NCI-H226 (cell line): ENCODE measurements at regions not wholly inside any gene's neighbourhood (a gene's known extent, or its start where the extent isn't known, plus 50 kb on each side); places are given as distances from the start of the nearest gene placed in this dataset.
"Not testable (repeated sequence)": the region's sequence is repeated elsewhere in the genome, so short reads cannot be mapped to it uniquely, and the experiment has no call there.

Experiments
- DNase-seq: peaks from one replicate; pipeline ENCODE4 v3.0.0-alpha.2; 2015

DNA sequence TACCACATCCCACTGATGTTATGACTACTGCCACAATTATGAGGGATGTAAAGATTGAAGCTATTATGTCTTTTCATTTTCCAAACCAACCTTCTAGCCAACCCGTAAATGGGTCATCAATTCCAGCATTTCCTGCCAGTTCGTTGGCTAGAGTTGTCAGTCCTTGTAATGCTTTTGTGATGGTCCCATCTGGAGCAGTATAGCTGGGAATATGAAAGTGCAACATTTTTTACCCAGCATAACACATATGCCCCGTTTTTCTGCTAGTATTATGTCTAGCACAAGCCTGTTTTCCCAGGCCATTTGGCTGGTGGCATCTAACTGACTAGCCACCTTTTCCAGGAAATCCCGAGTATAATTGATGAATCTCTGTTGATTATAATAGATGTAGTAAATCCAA is 1501.6 kb upstream of the SLC39A10 start:
- DNase-seq, result no peak

DNA sequence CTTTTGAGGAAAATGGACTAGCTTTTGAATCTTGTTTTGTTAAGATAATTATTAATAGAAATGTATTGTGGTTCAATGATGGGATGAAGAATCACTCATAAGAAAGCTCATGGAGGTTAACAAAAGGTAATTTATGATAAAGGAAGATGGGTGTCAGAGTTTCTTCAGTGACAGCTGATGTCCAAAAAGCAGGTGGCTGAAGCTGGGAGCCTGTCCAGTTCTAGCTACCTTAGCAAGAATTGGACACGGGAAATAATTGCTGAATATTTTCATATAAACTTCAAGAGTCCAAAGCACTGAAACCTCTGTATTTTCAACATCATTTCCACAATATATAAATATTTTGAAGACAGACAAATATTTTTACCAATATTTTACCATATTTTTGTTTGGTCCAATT is 1505.8 kb upstream of the SLC39A10 start:
- no peak for DNase-seq

DNA sequence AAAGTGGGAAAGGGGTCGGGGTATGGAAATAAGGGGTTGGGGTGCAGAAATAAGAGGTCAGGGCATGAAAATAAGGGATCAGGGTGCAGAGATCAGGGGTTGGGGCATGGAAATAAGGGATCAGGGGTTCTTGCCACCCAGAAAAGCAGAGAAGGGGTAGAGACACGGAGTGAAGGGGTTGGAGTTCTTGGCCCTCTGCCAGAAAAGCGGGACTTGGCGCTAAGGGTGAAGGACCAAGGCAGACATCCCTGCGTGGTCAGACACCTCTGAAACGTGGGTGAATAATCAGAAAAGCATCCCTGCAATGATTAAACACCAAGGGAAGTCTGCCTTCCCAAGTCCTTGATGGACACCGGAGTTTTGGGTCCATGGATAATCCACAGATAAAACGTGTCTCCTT is 1521.6 kb upstream of the SLC39A10 start:
- no peak for DNase-seq

DNA sequence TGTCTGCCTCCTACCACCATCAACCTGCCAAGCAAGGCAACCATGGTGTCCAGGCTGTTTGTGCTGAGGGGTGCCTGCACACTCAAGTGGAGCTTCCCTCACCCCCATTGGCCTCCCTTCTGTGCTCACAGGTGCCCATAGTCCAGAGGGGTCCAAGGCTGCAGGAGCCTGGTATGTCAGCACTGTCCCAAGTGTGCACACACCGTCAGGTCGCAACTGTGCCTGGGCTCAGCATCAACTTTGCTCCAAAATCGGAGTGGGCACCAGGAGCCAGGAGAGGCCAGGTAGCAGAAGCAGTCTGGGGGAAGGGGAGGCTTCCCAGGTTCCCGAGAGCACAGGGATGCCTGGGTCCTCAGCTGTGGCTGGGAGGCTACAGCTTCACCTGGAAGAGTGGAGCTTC is 1528.2 kb upstream of the SLC39A10 start:
- DNase-seq, result no peak

DNA sequence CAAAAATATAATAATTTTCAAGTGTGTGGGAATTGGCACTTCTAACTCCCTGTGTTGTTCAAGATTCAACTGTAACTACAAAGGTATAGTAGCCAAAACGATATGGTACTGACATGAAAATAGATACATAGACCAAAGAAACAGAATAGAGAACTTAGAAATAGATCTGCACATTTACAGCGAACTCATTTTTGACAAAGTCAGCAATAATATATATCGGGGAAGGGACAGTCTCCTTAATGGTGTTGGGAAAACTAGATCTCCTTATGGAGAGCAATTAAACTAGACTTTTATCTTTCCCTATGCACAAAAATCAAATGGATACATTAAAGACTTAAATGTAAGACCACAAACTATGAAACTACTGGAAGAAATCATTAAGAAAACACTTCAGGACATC is 1530.6 kb upstream of the SLC39A10 start:
- no peak for DNase-seq

DNA sequence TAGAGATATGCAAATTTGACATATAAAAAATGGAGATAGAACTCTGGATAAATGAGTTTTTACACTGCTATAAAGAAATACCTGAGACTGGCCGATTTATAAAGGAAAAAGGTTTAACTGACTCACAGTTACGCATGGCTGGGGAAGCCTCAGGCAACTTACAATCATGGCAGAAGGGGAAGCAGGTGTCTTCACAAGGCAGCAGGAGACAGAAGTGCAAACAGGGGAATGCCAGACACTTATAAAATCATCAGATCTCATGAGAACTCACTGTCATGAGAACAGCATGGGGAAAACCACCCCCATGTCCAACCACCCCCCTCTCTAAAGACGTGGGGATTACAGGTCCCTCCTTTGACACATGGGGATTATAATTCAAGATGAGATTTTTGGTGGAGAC is 1540.2 kb upstream of the SLC39A10 start:
- DNase-seq, result no peak

DNA sequence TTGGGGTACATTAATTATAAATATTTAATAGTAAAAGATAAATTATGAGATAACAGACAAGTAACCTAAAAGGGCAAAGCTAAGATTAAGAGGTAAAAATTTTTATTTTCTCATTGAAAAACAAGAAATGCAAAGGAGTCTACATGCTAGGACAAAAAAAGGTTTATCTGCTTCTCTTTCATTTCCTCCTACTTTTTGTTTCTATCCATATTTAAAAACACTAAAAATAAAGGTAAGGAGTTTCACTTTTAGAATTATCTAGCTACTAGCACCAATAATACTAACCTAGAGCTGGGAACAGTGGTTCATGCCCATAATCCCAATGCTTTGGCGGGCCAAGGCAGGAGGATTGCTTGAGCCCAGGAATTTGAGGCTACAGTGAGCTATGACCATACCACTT is 1551.7 kb upstream of the SLC39A10 start:
- DNase-seq, result no peak

DNA sequence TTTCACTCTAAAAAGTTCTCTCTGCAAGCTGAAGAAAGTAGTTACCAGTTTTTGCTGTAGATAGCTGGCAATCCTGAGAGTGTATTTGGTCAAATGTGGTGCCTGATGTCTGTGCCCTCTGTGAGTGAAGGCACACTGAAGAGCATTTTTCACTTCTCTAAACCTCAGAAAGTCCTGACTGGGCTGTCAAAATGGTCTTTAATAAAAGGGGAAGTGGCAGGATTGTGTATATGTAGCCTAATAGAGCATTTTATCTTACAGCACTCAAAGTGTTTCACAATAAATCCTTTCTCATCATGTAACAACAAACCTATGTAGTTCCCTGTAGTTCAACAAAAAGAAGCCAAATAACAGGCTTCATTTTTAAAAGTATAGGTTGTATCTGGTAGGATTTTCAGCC is 1552.3 kb upstream of the SLC39A10 start:
- DNase-seq, result no peak

DNA sequence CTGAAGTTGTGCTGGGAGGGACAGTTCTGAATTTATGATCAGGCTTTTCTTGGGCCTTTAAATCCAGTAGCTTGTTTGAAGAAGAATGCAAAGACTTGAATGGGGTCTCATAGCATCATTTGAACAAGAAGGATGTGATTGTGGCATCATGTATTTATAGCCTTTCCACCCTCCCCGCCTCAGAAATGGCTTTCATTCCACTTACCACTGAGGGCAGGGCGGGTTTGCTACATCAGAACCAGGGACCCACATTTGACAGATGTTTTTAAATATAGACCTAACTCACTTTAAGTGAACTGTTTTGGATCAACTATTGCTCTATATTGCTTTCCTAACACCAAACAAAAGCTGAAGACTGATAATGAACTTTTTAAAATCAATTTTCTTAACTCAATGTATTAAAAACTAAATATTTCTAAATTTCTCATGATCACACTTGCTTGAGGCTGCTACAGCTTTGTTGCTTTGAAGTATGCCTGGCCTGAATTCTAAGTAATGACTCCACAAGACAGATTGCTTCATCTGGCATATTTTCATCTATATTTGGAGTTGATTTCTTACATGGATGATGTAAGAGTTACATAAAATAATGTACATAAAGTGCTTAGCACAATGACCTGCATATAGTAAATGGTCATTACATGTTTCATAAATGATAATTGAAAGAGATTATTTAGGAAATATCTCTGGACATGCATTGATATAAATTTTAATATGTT is 1552.9 kb upstream of the SLC39A10 start:
- DNase-seq, result no peak

DNA sequence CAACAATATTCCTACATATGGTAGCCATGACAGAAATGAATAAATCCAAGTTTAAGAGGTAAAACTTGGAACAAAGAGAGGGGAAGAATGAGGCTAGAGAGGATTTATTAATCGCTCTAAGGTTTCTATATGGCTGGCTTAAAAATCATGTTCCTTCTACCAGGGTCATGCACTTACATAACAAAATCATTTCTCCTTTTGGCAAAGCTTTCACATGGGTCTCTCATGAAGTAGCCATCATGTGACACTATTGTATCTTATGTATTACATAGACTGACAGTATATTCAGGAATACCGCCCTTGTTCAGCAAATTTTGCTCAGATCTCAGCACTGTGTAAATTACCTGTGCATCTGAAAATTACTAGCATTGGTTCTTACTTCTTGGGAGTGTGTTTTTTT is 1554.5 kb upstream of the SLC39A10 start:
- DNase-seq, result no peak

DNA sequence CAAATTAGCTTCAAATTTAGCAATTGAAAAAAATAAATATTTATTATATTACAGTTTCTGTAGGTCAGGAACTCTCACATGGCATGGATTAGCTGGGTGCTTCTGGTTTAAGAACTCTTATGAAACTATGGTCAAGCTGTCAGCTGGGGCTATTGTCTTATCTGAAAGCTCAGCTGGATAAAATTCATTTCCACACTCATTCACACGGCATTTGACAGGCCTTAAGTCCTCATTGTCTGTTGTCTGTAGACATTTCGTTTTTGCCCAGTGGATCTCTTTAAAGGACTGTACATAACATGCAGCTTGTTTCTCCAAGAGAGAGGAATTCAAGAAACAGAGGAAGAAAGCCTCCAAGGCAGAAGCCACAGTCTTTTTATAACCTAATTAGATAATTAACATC is 1556.8 kb upstream of the SLC39A10 start:
- no peak for DNase-seq

DNA sequence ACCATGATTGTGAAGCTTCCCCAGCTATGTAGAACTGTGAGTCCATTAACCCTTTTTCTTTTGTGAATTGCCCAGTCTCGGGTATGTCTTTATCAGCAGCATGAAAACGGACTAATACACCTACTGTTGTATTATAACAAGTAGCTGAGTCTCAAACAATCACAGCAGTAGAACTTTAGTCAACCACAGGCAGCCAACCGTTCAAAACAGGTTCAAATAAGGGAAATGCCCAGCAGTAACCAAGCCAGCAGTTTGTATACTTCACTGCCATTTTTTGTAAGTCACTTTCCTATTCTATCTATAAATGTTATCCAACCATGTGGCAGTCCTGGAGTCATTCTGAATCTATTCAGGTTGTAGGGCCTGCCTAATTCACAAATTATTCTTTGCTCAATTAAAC is 1560.6 kb upstream of the SLC39A10 start:
- DNase-seq, result no peak

DNA sequence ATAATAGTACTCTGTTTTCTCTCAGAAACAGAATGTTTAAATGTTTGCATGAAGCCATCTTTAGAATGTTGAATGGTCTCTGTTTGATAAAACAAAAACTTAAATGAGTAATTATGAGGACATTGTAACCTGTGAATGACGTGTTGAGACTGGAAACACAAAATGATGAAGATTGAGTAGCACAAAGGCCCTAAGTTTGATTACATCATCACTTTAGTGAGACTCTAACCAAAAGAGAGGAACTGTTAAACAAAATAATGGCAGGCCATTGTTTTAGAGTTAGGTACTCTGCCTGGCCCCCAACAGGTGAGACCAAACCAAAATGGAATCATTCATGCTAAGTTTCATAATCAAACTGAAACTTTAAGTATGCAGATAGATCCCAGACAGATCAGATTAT is 1561.7 kb upstream of the SLC39A10 start:
- DNase-seq, result no peak

DNA sequence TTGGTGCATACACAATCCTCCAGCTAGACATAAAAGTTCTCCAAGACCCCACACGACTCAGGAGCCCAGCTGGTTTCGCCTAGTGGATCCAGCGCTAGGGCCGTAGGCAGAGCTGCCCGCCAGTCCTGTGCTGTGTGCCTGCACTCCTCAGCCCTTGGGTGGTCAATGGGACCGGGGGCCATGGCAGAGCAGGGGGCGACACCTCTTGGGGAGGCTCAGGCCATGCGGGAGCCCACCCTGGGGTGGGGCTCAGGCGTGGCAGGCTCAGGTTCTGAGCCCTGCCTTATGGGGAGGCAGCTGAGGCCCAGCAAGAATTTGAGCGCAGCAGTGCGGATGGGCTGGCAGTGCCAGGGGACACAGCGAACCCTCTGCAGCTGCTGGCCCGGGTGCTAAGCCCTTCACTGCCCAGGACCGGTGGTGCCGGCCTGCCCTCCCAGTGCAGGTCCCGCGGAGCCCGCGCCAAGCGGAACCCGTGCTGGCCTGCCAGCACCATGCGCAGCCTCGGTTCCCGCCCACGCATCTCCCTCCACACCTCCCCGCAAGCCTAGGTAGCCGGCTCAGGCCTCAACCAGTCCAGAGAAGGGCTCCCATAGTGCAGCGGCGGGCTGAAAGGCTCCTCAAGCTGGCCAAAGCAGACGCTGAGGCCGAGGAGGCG is 1566.6 kb upstream of the SLC39A10 start:
- DNase-seq, result no peak

DNA sequence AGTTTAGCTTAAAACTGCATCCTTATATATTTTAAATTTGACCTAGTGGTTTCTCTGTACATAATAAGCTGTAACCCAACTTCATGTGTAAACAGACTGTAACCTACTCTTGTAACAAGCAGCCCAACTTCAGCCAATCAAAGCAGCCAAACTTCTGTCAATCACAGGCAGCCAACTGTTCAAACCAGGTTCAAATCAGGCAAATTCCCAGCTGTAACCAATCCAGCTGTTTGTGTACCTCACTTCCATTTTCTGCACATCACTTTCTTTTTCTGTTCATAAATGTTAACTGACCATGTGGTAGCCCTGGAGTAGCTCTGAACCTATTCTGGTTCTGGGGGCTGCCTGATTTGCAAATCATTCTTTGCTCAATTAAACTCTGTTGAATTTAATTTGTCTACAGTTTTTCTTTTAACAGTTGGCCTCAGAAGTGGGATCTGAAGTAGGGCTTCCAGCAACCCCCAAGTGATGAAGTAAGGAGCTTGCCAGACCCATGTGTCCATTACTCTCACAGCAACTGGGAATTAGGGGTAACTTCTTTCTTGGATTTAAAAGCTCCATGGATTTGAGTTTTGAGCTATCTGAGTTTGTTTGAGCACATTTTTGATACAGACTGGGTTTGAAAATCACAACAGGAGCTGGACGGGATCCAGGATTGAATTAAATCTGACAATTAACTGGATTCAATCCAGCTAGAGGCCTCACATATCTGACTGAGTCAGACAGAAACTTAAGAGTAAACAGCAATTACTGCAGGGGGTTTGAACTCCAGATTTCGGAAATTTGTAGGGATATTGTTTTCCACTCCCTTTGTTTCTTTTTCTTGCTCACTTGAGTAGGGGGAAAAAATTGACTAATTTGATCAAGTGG is 1569.7 kb upstream of the SLC39A10 start:
- no peak for DNase-seq

DNA sequence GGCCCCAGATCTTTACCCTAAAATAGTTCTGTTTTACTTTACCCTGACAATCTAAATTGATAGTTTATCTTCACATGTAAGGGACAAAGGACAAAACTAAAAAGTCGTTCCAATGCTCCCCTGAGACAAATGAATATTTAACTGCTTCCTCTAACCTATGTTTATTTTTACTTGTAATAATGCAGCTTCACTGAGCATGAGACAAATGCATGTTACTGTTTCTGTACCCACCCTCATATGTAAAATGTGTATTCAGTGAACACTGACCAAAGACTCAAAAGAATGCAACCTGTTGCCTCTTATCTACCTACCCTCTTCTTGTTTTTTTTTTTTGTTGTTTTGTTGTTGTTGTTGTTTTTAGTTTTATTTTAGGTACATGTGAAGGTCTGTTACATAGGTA is 1570.9 kb upstream of the SLC39A10 start:
- no peak for DNase-seq

DNA sequence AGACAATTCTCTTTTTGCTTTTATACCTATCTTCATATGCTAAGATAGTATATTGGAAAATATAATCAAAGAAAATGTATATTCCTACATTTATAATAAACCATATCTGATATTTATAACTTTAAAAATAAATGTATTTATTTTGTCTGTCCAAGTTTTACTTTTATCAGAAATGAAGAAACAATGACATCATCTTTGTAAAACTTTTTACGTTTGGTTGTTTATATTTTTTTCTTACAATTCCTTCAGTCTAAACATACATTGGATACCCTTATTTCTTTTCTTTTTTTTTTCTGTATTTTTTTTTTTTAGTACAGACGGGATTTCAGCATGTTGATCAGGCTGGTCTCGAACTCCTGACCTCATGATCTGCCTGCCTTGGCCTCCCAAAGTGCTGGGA is 1577.0 kb upstream of the SLC39A10 start:
- DNase-seq, result no peak

DNA sequence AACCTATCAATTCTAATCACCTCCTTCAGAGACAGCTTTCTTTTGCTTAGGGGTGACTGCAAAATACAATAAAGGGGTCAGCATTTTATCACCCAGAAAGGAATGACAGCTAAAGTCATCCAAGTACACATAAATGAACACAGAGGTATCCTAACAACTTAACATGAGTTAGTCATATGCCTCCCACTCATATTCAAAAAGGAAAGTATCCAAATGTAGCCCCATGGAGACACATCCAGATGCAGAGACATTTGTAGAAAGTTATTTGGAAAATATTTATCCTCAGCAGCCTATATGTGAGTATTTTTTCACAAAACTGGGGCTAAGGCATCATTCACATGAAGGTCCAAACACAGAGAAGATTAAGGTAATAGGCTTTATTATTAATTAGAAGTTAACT is 1579.7 kb upstream of the SLC39A10 start:
- no peak for DNase-seq

DNA sequence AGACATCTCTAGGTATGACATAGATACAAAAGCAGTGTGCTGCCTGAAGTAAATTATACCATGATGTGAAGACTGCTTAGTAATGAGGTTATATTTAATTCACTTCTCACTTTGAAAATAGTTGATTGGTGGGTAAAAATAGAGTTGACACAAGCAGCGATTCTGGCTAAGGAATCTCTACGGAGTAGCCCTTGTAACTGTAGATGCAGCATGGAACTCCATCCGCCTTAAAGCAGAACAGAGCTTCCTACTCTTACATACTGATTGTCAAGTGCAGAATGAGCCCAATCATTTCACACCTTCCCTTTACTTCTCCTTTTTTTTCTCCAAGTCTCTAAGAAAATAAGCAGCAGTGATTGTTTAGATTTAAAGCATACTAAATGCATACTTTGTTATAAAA is 1594.6 kb upstream of the SLC39A10 start:
- DNase-seq, result no peak

DNA sequence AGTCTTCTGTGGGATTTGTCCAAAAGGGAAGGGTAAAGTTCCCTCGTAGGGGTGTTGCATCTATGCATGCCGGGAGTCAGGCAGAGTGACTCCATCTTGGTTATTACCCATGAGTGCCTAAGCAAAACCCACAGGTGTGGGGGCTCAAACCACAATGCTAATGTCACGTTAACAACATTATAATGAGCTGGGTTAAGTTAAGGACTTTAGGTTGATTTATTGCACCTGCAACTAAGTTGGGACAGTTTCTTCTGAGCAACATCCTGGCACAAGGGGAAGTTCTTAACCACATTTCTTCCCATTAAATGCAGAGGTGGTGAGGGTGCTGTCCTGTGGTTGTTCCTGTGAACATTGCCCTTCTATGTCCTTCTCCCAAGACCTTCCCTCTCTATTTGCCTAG is 1596.8 kb upstream of the SLC39A10 start:
- DNase-seq, result no peak

DNA sequence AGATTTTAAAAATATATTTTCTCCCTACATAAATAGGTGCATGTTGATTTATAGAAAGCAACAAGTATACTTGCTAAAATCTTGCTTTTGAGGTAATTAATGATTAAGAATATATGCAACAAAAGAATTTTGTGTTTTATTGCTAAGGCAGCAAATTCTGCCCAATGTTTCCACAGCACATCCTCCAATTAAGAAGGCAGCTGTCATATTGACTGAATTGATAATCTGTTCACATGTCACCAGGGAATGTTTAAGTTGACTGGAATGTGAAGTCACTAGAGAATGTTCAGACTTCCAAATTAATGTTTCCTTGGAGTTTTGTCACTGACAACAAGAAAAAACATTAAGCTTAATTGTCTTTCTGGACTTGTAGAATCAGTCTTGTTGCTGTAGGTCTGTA is 1602.7 kb upstream of the SLC39A10 start:
- no peak for DNase-seq

DNA sequence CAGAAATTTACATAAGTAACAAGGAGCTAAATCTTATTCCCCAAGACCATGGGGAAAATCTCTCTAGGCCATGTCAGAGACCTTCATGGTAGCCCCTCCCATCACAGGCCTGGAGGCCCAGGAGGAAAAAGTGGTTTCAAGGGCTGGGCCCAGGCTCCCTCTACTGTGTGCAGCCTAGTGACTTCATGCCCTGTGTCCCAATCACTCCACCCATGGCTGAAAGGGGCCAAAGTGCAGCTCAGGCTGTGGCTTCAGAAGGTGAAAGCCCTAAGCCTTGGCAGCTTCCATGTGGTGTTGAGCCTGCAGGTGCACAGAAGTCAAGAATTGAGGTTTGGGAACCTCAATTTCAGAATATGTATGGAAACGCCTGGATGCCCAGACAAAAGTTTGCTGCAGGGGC is 1612.7 kb upstream of the SLC39A10 start:
- no peak for DNase-seq

DNA sequence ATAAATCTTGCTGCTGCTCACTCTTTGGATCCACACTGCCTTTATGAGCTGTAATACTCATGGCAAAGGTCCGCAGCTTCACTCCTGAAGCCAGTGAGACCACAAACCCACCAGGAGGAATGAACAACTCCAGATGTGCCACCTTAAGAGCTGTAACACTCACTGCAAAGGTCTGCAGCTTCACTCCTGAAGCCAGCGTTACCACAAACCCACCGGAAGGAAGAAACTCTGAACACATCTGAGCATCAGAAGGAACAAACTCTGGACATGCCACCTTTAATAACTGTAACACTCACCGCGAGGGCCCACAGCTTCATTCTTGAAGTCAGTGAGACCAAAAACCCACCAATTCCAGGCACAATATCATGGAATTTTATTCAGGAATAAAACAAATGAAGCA is 1635.9 kb upstream of the SLC39A10 start:
- not testable (repeated sequence) for DNase-seq

DNA sequence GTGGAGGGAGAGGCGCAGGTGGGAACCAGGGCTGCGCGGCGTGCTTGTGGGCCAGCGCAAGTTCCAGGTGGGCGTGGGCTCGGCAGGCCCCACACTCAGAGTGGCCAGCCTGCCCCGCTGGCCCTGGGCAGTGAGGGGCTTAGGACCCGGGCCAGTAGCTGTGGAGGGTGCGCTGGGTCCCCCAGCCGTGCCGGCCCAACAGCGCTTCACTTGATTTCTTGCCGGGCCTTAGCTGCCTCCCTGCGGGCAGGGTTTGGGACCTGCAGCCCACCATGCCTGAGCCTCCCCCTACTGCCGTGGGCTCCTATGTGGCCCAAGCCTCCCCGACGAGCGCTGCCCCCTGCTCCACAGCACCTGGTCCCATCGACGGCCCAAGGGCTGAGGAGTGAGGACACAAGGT is 1636.9 kb upstream of the SLC39A10 start:
- DNase-seq, result no peak
